GM21447 (cell line): ENCODE measurements at regions not wholly inside any gene's neighbourhood (a gene's known extent, or its start where the extent isn't known, plus 50 kb on each side); places are given as distances from the start of the nearest gene placed in this dataset.

ENCODE experiments used
- ATAC-seq: cut with Tn5 transposase; IDR thresholded peaks from one replicate; pipeline ENCODE4 v1.9.1; 2021; ENCODE audit not compliant: unreplicated experiment

DNA sequence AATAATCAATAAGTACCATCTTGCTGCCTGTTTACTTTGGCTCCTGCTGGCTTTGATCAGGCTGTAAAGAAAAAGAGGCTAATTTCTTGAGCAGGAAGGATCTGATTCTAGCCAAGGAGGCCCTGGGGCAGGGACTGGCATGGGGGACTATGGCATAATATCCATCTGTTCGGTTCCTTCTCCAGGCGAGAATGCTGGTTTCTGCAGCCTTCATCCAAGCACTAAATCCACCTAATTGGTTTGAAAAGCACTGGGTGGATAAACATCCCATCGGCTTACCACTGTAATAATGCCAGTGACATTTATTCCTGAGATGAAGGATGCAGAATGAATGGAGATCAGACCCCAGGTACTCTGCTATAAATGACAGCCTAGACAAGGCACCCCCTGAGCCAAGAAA is 180.0 kb upstream of the ASIC2 start:
- no peak for ATAC-seq

DNA sequence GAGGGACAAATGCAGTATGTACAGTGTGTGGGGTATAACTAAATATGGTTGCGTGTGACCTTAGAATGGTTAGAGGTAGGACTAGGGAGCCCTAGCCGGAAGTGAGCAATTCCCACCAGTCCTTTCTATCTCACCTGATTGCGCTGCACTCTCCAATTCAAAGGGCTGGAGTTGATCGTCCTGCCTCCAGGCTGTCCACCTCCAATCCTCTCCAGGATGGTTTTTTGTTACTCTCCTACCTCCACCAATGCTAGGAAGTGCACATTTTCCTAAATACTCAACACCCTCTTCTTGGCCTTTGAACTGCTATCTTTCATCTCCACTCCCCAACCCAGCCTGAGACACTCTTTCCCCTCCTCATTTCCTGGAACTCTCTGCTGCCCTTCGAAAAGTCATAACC is 181.7 kb upstream of the ASIC2 start:
- ATAC-seq: no peak

DNA sequence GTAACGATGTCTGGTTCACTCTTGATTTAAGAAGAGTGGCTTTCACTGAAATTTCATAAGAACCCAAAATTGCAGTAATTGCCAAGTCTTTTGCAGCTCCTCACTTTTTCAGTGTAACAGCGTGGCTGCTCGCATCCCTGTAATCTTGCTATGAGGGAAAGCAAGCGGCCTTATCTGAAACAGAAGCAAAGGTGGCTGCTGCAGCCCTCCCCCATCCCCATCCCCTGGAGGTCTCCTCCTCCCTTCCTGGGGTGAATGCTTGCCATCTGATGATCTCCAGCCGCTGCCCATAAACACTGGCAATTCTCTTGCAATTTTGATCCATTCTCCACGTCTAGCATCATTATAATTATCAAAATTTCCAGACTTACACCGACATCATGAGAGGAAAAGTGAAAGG is 182.5 kb upstream of the ASIC2 start:
- ATAC-seq: no peak

DNA sequence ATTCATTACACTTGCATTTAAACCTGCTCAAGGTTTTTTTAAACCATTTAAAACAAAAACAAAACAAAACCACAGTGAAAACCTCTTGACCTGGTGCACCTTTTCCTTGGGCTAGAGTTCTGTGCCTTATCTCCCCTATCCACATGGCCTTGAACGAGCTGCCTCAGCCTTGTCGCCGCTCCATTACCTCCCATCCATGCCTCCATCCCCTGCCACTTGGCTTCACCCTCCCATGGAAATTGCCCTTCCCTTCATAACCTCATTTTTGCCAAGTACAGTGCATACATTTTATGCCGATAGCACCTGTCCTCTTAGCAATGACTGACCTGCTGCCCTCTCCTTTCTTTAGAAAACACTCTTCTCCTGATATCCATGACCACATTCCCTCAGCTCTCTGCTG is 188.6 kb upstream of the ASIC2 start:
- no peak for ATAC-seq

DNA sequence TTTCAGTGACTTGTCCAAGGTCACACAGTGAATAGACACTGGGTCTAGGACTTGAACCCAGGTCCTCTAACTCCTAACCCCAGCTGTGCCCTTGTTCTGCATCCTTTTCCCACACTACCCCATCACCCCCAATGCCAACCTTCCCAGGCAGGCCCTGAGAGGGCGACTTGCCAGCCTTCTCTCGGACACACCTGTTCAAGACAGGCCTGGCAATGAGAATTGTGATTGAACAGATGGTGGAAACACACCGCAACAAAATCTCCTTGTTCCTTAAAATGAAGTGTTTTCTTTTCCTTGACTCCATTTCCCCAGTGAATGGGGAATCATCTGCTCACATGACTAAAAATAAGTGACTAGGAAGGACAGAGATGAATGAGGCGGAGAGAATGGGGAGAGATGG is 189.5 kb upstream of the ASIC2 start:
- ATAC-seq: no peak

DNA sequence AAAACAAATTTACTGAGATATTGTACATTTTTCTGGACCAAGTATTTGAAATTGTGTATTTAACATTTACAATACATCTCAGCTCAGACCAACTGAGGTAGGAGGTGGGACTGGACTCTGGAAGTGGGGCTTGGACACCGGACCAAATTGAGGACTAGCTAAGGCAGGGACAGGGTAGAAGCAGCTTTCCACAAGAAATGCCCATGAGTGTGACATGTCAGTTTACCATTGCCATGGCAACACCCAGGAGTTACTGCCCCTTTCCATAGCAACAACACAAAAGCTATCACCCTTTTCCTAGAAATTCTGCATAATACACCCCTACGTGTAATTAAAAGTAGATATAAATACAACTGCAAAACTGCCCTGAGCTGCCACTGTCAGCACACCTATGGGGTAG is 191.5 kb upstream of the ASIC2 start:
- ATAC-seq: no peak

DNA sequence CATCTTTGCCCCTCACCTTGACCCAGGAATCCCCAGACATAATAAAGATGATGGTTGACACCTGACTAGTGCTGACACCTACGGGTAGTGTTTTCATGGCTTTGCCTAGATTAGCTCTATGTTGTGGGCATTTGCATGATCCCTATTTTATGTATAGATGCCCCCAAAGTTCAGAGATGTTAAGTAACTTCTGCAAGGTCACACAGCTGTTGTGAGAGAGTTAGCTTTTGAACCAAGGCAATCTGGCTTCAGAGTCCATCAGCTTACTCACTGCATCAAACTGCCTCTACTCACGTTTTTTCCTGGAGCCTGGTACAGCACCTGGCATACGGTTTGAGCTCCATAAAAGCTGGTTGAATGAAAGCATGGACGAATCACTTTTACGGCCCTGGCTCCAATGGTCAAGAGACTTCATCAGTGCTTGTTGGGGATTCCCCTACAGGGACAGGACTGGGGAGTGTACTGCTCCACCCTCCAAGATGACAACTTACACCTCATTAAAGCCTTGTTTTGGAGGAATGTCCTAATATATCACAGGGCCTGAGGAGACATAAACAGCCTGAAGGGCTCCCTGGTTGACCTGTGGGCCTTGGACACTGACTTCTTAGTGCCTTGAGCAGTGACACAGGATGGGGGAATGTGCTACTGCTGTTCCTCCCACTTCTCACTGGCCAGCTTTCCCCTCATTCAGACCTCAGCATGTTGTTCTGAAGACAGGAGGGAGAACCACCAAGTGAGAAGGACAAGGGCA is 193.2 kb upstream of the ASIC2 start:
- ATAC-seq: no peak

DNA sequence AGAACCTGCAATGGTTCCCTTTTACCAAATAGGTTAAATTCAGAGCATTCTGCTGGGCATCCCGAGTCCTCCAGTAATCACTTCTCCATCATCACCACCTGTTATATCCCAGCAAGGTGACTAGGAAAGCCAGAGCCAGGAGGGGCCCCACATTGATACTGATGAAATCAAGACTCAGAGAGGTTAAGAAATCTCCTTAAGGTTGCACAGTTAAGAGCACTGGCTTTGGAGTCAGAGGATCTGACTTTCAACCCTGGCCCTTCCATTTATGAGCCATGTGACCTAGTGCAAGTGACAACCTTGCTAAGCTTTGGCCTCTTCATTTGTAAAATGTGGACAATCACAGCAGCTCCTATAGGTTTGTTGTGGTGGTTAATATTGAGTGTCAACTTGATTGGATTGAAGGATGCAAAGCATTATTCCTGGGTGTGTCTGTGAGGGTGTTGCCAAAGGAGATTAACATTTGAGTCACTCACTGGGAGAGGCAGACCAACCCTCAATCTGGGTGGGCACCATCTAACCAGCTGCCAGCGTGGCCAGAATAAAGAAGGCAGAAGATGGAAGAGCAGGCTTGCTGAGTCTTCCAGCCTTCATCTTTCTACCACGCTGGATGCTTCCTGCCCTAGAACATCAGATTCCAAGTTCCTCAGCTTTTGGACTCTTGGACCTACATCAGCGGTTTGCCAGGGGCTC is 194.2 kb upstream of the ASIC2 start:
- no peak for ATAC-seq

DNA sequence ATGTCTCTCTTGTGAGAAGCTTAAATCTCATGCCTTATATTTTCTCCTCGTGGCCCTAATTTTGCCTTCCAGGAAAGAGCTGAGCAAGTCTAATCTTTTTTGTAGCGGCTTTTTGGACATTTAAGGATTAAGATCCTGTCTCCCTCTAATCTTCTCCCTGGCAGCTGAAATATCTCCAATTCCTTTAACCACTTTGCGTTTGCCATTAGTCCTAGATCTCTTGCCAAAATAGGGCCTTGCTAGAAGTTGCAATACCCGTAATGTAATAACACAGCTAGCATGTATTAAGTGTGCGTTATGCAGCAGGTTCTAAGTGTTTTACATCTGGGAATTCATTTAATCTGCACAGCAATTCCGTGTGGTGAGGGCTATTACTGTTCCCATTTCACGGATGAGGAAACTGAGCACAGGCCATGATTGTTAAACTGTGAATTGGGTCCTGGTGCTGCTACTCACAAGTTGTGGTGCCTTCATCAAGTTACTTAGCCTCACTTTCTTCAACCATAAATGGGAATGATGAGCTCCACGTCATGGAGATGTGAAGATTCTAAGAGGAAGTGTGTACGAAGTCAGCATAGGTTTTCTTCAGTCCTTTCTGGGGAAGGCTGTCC is 198.9 kb upstream of the ASIC2 start:
- no peak for ATAC-seq

DNA sequence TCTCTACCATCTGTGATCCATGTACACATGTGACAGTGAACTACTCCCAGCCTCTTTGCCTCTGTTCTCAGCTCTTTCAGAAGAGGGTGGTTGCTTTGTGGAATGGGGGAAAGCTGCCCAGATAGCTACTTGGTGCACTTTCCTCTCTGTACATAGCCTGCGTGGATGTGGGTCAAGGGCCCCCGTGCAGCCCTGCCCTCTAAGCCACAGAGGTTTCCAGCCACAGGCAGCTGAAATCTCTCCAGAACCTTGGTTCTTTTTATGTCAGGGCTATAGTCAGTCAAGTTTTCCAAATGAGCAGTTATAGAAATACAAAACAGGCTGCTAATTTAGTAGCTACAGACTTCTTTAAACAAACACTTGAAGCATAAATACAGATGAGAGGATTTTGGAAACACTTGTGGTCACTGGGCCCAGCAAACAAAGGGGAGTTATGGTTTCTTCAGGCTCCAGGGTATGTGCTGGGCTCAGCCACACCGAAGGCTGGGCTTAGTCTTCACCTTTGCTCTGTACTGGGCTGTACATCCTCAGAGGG is 199.7 kb upstream of the ASIC2 start:
- ATAC-seq: no peak

DNA sequence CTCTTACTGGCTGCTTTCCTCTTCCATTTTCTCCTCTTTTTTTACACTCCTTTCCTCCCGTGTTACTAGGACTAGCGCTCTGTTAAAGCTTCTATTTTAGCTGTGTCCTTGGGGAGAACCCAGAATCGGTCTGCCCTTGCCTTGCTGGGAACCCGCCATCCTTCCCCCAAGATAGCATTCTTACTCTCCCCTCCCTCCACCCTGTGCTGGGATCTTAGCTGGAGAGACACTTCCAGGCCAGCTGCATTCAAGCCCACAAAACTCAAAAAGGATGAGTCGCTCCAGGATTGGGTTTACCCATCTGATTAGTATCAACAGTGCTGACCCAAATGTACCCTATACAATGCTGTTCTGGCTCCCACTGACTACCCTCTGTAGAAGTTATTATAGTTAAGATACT is 200.5 kb upstream of the ASIC2 start:
- no peak for ATAC-seq

DNA sequence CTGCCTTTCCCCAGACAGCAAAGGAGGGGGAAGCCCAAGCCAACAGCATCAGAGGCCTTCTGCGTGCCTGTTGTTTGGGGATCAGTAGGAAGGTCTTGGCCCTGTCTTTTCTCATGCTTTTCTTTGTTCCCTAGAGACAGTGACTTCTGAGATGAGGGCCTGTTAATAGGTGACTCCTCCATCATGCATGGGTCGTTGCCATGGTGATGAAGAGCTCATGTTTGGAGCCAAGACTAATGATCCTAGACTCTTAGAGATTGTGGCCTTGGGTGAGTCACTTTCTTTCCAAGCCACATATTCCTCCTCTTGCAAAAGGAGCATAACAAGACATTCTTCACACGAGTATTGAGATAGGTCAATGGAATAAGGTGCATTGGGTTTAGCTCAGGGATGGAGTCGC is 201.1 kb upstream of the ASIC2 start:
- ATAC-seq: no peak

DNA sequence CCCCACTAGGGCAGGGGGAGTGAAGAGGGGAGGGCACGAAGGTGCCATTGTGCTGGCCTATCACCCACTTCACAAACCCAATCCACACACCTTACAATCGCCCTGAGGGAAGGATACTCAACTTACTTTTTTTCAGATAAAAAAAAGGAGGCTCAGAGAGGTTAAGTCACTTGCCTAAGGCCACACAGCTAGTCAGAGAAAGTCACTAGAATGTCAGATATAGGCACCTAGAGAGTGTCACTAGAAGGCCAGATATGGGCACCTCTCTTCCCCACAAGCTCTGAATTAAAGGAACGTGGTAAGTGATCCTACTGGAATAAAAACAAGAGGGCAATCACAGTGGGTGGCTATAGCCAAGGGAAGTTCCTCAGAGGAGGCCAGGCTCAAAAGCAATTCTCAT is 204.5 kb upstream of the ASIC2 start:
- no peak for ATAC-seq

DNA sequence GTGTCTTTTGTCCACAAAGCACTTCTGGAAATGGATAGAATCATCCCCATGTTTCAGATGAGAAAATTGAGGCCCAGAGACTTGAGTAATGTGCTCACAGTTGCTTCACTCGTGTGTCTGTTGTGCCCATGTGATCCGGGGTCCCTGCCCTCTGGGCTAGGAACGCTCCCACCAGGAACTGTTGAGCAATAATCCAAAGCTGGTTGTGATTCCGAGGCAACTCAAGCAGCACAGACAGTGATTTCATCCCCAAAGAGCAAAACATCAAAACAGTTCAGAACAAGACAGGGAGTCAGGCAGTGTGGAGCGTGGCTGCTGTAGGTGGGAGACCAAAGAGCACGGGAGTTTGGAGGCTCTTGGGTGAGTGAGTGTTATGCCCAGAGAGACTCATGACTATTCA is 205.0 kb upstream of the ASIC2 start:
- ATAC-seq: no peak

DNA sequence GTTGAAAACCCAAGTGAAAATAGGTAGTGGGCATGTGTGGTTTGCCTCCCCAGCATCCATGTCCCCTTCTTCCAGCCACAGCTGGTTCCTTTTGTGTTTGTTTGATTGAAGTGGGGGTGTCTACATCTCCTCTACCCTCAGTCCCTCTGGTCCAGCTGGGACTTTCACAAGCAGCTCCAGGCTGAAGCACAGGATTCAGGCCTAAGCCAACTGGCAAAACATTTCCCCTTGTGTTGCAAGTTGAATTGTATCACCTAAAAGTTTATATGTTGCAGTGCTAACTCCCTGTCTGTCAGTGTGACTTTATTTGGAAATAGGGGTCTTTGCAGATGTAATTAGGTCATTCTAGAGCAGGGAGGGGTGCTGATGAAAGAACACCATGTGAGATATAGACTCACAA is 205.9 kb upstream of the ASIC2 start:
- no peak for ATAC-seq

DNA sequence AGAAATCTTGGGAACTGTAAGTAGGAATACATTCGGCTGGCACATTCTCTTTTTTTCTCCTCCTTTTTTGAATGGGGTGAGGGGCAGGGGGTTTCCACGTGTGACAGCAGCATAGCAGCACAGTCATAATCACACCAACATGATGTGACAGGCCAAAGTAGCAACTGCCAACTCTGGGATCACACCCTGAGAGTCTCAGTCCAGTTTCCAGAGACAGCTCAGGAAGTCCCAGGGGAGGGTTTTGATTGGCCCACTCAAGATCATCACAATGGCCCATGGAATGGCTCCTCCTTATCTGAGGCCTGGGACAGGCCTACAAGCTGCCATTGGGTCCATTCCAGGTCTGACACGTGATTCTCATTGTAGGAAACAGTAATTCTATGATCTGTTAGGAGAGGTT is 207.1 kb upstream of the ASIC2 start:
- no peak for ATAC-seq

DNA sequence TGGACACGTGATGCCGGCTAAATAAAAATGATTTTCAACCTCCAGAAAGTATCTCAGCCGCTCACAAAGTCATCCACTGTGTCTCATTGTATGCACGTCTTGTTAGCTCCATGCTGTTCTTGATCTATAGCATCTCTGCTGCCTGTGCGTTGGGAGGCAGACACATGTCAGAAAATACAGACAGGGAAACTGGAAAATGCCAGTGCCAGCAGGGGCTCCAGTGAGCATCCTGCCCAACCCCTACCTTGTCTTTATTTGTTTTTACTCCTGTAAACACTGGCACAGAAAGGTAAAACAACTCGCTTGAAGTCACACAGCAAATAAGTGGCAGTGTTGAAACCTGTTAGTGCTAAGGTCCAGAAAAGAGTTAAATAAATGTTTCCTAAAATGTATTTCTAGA is 208.1 kb upstream of the ASIC2 start:
- ATAC-seq: no peak

DNA sequence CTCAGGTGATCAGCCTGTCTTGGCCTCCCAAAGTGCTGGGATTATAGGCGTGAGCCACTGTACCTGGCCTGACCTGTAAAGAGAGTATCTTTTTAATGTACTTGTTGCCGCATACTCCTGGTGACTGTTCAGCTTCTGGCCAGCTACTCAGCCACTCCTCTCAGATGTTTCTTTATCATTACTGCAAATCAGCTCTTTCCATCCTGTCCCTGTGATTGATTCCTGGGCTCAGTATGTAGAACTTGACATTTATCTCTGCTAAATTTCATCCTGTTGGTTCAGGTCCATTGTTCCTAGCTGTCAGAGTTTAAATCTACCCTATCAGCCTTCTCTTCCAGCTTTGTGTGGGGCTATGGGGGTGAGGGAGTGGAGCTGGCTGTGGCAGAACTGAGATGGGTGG is 211.5 kb upstream of the ASIC2 start:
- no peak for ATAC-seq

DNA sequence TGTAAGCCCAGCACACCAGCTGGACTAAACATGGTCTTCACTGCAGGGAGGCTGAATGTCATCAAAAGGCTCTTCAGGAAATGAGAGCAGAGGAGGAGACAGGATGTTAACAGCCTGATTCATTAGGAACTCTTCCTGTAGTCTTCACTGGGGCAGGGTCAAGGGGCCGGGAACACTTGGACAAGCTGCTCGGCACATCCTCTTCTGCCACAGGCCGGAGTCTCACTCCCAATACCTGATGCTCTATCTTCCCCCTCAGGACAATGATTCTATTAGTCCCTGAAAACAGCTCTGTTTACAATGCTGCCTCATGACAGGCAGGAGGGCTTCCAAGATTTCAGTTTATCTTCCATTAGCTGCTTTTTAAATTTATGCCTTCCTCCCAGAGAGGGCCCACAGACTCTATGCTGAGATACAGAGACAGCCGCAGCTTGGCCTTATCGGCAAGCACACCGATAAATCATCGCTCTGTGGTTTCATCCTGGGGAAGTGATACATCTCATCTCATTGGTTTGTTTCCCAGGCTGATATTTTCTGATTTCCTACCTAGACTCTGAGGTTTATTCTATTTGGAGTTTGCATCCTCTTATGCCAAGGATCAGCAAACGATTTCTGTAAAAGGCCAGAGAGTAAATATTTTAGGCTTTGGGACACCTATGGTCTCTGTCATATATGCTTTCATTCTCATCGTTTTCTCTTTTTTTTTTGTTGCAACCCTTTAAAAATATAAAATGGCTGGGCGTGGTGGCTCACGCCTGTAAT is 214.0 kb upstream of the ASIC2 start:
- no peak for ATAC-seq

DNA sequence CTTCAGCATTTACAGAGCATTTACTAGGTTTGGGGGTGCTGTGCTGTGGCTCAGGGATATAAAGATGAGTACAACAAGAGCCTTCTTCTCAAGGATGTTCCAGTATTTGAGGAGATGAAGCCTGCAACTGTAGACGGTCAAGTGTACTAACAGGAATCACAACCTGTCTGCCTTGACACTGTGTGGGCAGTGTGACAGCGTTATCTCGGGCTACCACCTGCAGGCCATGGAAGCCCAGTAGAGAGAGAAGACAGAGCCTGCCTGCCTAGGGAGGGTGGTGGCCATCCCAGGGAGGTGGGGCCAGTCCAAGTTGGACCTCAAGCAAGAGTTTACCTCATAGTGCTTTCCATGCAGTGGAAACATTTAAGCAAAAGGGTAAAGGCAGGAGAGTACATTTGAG is 215.1 kb upstream of the ASIC2 start:
- no peak for ATAC-seq

DNA sequence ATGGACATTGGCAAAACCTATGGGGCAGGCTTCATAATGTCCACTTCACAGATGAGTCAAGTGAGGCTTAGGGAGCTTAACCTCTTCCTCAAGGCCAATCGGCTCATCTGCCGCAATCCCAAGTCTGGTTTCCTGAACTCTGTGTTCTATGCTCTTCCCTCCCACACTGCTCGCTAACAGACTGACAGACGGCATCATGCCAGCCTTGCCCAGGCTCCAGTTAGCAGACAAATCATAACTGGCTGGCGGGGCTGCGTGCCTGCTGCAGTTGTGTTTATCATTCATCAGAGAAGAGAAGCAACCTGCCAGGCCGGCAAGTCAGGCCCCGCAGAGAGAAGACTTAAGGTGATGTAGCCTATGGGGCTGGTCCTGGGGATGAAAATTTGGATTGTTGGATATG is 216.2 kb upstream of the ASIC2 start:
- no peak for ATAC-seq

DNA sequence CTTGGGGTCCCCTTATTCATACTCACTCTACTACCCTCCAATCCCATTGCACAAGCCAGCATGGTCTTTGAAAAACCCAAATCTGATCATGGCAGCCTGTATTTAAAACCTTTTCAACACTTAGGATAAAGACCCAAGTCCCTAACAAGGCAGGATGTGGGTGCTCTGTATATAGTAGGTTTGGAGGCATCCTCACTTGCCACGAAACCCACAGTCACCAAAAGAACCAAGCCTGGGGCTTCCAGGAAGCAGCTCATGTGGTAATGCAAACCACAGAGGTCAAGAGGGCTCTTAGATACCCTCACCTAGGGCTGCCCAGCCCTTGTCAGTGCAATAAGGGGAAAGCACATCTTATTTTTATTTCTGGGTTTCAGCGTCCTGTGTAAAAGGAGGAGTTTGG is 218.6 kb upstream of the ASIC2 start:
- no peak for ATAC-seq
